ENCODE measurements at regions not wholly inside any gene's neighbourhood (a gene's known extent, or its start where the extent isn't known, plus 50 kb on each side); places are given as distances from the start of the nearest gene placed in this dataset.

GRCh38 chr14:58721723-58722122 is 84.0 kb downstream of the DACT1 start:
- TF ChIP-seq CTCF (IDR thresholded peaks at IDR 0.05; ENCODE audit: low read length) = no peak
- TF ChIP-seq EZH2 (IDR thresholded peaks at IDR 0.05; ENCODE audit: borderline replicate concordance, low read length) = no peak

All from OCI-LY1 (cell line).